ENCODE measurements at regions not wholly inside any gene's neighbourhood (a gene's known extent, or its start where the extent isn't known, plus 50 kb on each side); places are given as distances from the start of the nearest gene placed in this dataset.

- Mint-ChIP-seq H3K4me3 (no peak overlapping the region), H3K9me3 (no peaks in the 10 kb centered on the region), H3K4me1 (no peaks in the 10 kb centered on the region), H3K36me3 (no peaks in the 10 kb centered on the region), H3K27me3 (ENCODE audit: low read depth in 2 of 2) (peaks cover 6% of the 10 kb centered on the region in 2 donors), H3K27ac (no peak overlapping the region)
- WGBS (ENCODE audit: insufficient coverage), result 83% methylated on average over 9 of the region's 9 CpGs
- no peaks in the 10 kb centered on the region for H3K36me3 ChIP-seq (ENCODE audit: control insufficient read depth, insufficient read depth, low read length)
- no peak for ATAC-seq
- no peaks in the 10 kb centered on the region for H3K9me3 ChIP-seq (ENCODE audit: control insufficient read depth, insufficient read depth, low read length)
- intact Hi-C loops (cut with micrococcal nuclease), result no loop called here
- no peak overlapping the region for H3K4me3 ChIP-seq (ENCODE audit: low read length)
- H3K27ac ChIP-seq (ENCODE audit: low read length), result no peak overlapping the region
- H3K27me3 ChIP-seq (ENCODE audit: control insufficient read depth, insufficient read depth, low read length), result no peaks in the 10 kb centered on the region
- TF ChIP-seq CTCF (IDR thresholded peaks at IDR 0.05), result no peak
- no peaks in the 10 kb centered on the region for H3K4me1 ChIP-seq (ENCODE audit: control insufficient read depth, insufficient read depth, low read length)
- peak in 1 of 2 donors; percentile 2 for DNase-seq
These were observed 138.1 kb upstream of the COL5A1 start for GRCh38 chr9:134503301-134504105.

GRCh38 chr9:134504106-134504385 lies 137.6 kb upstream of the COL5A1 start:
- H3K4me3 ChIP-seq (ENCODE audit: low read length), result no peak overlapping the region
- no peaks in the 10 kb centered on the region for H3K9me3 ChIP-seq (ENCODE audit: control insufficient read depth, insufficient read depth, low read length)
- no peak overlapping the region for H3K4me3 Mint-ChIP-seq
- intact Hi-C loops (cut with micrococcal nuclease), result no loop called here
- no peaks in the 10 kb centered on the region for H3K36me3 Mint-ChIP-seq
- no peaks in the 10 kb centered on the region for H3K27me3 ChIP-seq (ENCODE audit: control insufficient read depth, insufficient read depth, low read length)
- no peaks in the 10 kb centered on the region for H3K9me3 Mint-ChIP-seq
- no peaks in the 10 kb centered on the region for H3K36me3 ChIP-seq (ENCODE audit: control insufficient read depth, insufficient read depth, low read length)
- DNase-seq (no peak), ATAC-seq (no peak)
- H3K4me1 Mint-ChIP-seq, result no peaks in the 10 kb centered on the region
- H3K27me3 Mint-ChIP-seq (ENCODE audit: low read depth in 2 of 2), result peaks cover 6% of the 10 kb centered on the region in 2 donors
- TF ChIP-seq CTCF (IDR thresholded peaks at IDR 0.05), result no peak
- no peak overlapping the region for H3K27ac Mint-ChIP-seq
- no peaks in the 10 kb centered on the region for H3K4me1 ChIP-seq (ENCODE audit: control insufficient read depth, insufficient read depth, low read length)
- 91% methylated on average over 7 of the region's 7 CpGs for WGBS (ENCODE audit: insufficient coverage)
- no peak overlapping the region for H3K27ac ChIP-seq (ENCODE audit: low read length)

- Mint-ChIP-seq H3K4me3 (no peak overlapping the region), H3K36me3 (no peaks in the 10 kb centered on the region), H3K27ac (no peak overlapping the region), H3K27me3 (ENCODE audit: low read depth in 2 of 2) (peaks cover 6 to 11% of the 10 kb centered on the region in 2 donors), H3K9me3 (no peaks in the 10 kb centered on the region), H3K4me1 (no peaks in the 10 kb centered on the region)
- intact Hi-C loops (cut with micrococcal nuclease), result no loop called here
- ATAC-seq, result no peak
- Histone ChIP-seq H3K27ac (ENCODE audit: low read length) (no peak overlapping the region), H3K9me3 (ENCODE audit: control insufficient read depth, insufficient read depth, low read length) (no peaks in the 10 kb centered on the region), H3K4me1 (ENCODE audit: control insufficient read depth, insufficient read depth, low read length) (no peaks in the 10 kb centered on the region), H3K4me3 (ENCODE audit: low read length) (no peak overlapping the region), H3K27me3 (ENCODE audit: control insufficient read depth, insufficient read depth, low read length) (no peaks in the 10 kb centered on the region), H3K36me3 (ENCODE audit: control insufficient read depth, insufficient read depth, low read length) (no peaks in the 10 kb centered on the region)
- TF ChIP-seq CTCF (IDR thresholded peaks at IDR 0.05), result no peak
- 84% methylated on average over 11 of the region's 11 CpGs for WGBS (ENCODE audit: insufficient coverage)
- DNase-seq, result no peak
These were observed 136.6 kb upstream of the COL5A1 start for GRCh38 chr9:134505032-134505431.

- 39% methylated on average over 2 of the region's 3 CpGs for WGBS (ENCODE audit: insufficient coverage)
- Histone ChIP-seq H3K4me3 (ENCODE audit: low read length) (no peak overlapping the region), H3K4me1 (ENCODE audit: control insufficient read depth, insufficient read depth, low read length) (no peaks in the 10 kb centered on the region), H3K36me3 (ENCODE audit: control insufficient read depth, insufficient read depth, low read length) (no peaks in the 10 kb centered on the region), H3K27ac (ENCODE audit: low read length) (no peak overlapping the region), H3K9me3 (ENCODE audit: control insufficient read depth, insufficient read depth, low read length) (no peaks in the 10 kb centered on the region), H3K27me3 (ENCODE audit: control insufficient read depth, insufficient read depth, low read length) (no peaks in the 10 kb centered on the region)
- TF ChIP-seq CTCF (IDR thresholded peaks at IDR 0.05), result no peak
- H3K9me3 Mint-ChIP-seq, result no peaks in the 10 kb centered on the region
- intact Hi-C loops (cut with micrococcal nuclease), result no loop called here
- H3K4me1 Mint-ChIP-seq, result no peaks in the 10 kb centered on the region
- H3K4me3 Mint-ChIP-seq, result no peak overlapping the region
- H3K27ac Mint-ChIP-seq, result no peak overlapping the region
- peaks cover 0 to 17% of the 10 kb centered on the region in 2 donors for H3K27me3 Mint-ChIP-seq (ENCODE audit: low read depth in 2 of 2)
- H3K36me3 Mint-ChIP-seq, result no peaks in the 10 kb centered on the region
- no peak for ATAC-seq
- no peak for DNase-seq
These were observed 132.3 kb upstream of the COL5A1 start for GRCh38 chr9:134509281-134509680.

Data from natural killer cell (primary cell).